H1 (cell line): ENCODE measurements at regions not wholly inside any gene's neighbourhood (a gene's known extent, or its start where the extent isn't known, plus 50 kb on each side); places are given as distances from the start of the nearest gene placed in this dataset.

Experiments
- CTCF ChIA-PET: fragments of 300-600 bp; sonication (Branson Sonifier 250); formaldehyde crosslinking; loops from one replicate; lab custom pipeline; 2021; ENCODE audit not compliant: partially characterized antibody; lab: Charles Lee
- POLR2A ChIA-PET: fragments of 300-600 bp; sonication (Branson Sonifier 250); formaldehyde crosslinking; loops from one replicate; lab custom pipeline; 2021; ENCODE audit warnings: inconsistent platforms; ENCODE audit not compliant: partially characterized antibody; lab: Charles Lee
- DNase-seq, 2 experiments: peaks; one replicate each; pipeline versions ENCODE4 v3.0.0 to v3.0.0-alpha.2; 2010 to 2022; ENCODE audit warnings: low spot score in 2 of 2, low read depth in 1 of 2, mixed read lengths in 1 of 2
- FAIRE-seq: peaks from 2 replicates; lab custom pipeline; 2011; peaks lifted over from hg19 to GRCh38; lab: Jason Lieb, UNC
- H2AFZ ChIP-seq: 2 replicates; pipeline ENCODE4 v1.8.1; 2012; ENCODE audit warnings: low read length, inconsistent platforms
- H2AK5ac ChIP-seq: 2 replicates; pipeline ENCODE4 v1.6.1; 2013; ENCODE audit warnings: low read depth, low read length
- H2BK120ac ChIP-seq: replicated peaks from 2 replicates; pipeline ENCODE3; 2013; ENCODE audit warnings: low read depth, low read length, inconsistent platforms
- H2BK12ac ChIP-seq: 2 replicates; pipeline ENCODE4 v1.6.1; 2013; ENCODE audit warnings: low read depth, low read length
- H2BK15ac ChIP-seq: 2 replicates; pipeline ENCODE4 v1.6.1; 2013; ENCODE audit warnings: low read length
- H2BK20ac ChIP-seq: 2 replicates; pipeline ENCODE4 v1.6.1; 2013; ENCODE audit warnings: low read length
- H2BK5ac ChIP-seq: 2 replicates; pipeline ENCODE4 v1.6.1; 2013; ENCODE audit warnings: low read depth, low read length
- H3K14ac ChIP-seq: 2 replicates; pipeline ENCODE4 v1.6.1; 2013; ENCODE audit warnings: inconsistent platforms; ENCODE audit not compliant: insufficient read length
- H3K18ac ChIP-seq: 2 replicates; pipeline ENCODE4 v1.6.1; 2013; ENCODE audit warnings: low read length; ENCODE audit errors: extremely low read depth
- H3K23ac ChIP-seq: 2 replicates; pipeline ENCODE4 v1.6.1; 2013; ENCODE audit warnings: inconsistent platforms; ENCODE audit not compliant: insufficient read length
- H3K23me2 ChIP-seq: 2 replicates; pipeline ENCODE4 v1.6.1; 2013; ENCODE audit warnings: low read depth, low read length
- H3K27ac ChIP-seq: 2 replicates; pipeline ENCODE4 v1.6.1; 2011; ENCODE audit warnings: low read depth, low read length, inconsistent platforms
- H3K27me3 ChIP-seq, 4 experiments: replicated peaks in 1 of 4; 1 replicate in 1 of 4; 2 replicates in 3 of 4; pipeline versions ENCODE4 v1.6.1 to v1.8.1; 2011 to 2013; ENCODE audit warnings: low read length in 3 of 4, mild to moderate bottlenecking in 3 of 4, inconsistent platforms in 2 of 4, mixed read lengths in 2 of 4, moderate library complexity in 1 of 4; ENCODE audit not compliant: control insufficient read depth in 3 of 4, insufficient read depth in 3 of 4; ENCODE audit errors: extremely low read depth in 1 of 4
- H3K36me3 ChIP-seq, 4 experiments: 2 replicates each; pipeline versions ENCODE4 v1.6.1 to v1.8.1; 2011 to 2013; ENCODE audit warnings: mild to moderate bottlenecking in 4 of 4, low read length in 3 of 4, moderate library complexity in 2 of 4, control low read depth in 1 of 4, inconsistent platforms in 1 of 4; ENCODE audit not compliant: insufficient read depth in 4 of 4, control insufficient read depth in 2 of 4
- H3K4ac ChIP-seq: replicated peaks from 2 replicates; pipeline ENCODE3; 2013; ENCODE audit warnings: low read length, low read depth, mixed read lengths, inconsistent platforms; ENCODE audit not compliant: insufficient read length
- H3K4me1 ChIP-seq, 4 experiments: replicated peaks in 1 of 4; 1 replicate in 1 of 4; 2 replicates in 3 of 4; pipeline versions ENCODE4 v1.6.1 to v1.8.1; 2011 to 2013; ENCODE audit warnings: low read length in 3 of 4, inconsistent platforms in 2 of 4, mixed read lengths in 1 of 4; ENCODE audit not compliant: insufficient read depth in 4 of 4, control insufficient read depth in 3 of 4
- H3K4me2 ChIP-seq, 2 experiments: 2 replicates each; pipeline versions ENCODE4 v1.6.1 to v1.8.1; 2011 to 2013; ENCODE audit warnings: low read depth in 2 of 2, low read length in 2 of 2, control low read depth in 1 of 2, inconsistent platforms in 1 of 2, mild to moderate bottlenecking in 1 of 2; ENCODE audit not compliant: insufficient read depth in 1 of 2
- H3K4me3 ChIP-seq, 4 experiments: fragments of 200-600, 300-600 bp in 1 of 4; sonication (generic), shearing (Covaris generic), sonication (Bioruptor Twin) in 1 of 4; 2 replicates each; pipeline versions ENCODE4 v1.5.1 to v1.8.1; 2011 to 2016; ENCODE audit warnings: low read length in 4 of 4, low read depth in 3 of 4, control low read depth in 2 of 4, inconsistent platforms in 2 of 4, mild to moderate bottlenecking in 2 of 4, mixed read lengths in 1 of 4, moderate library complexity in 1 of 4; ENCODE audit not compliant: insufficient read depth in 2 of 4; ENCODE audit errors: extremely low read depth in 1 of 4
- H3K56ac ChIP-seq: replicated peaks from 2 replicates; pipeline ENCODE3; 2013; ENCODE audit warnings: low read depth, mild to moderate bottlenecking, mixed read lengths, low read length, inconsistent platforms; ENCODE audit not compliant: insufficient read length
- H3K79me1 ChIP-seq: 2 replicates; pipeline ENCODE4 v1.6.1; 2013; ENCODE audit warnings: low read depth, low read length, control low read depth
- H3K79me2 ChIP-seq, 2 experiments: 2 replicates each; pipeline versions ENCODE4 v1.6.1 to v1.8.1; 2012 to 2013; ENCODE audit warnings: low read length in 2 of 2, mild to moderate bottlenecking in 2 of 2, inconsistent platforms in 1 of 2; ENCODE audit not compliant: insufficient read depth in 2 of 2, control insufficient read depth in 1 of 2
- H3K9ac ChIP-seq, 4 experiments: replicated peaks in 1 of 4; 1 replicate in 1 of 4; 2 replicates in 3 of 4; pipeline versions ENCODE4 v1.6.1 to v1.8.1; 2011 to 2013; ENCODE audit warnings: low read depth in 3 of 4, low read length in 3 of 4, control low read depth in 2 of 4, mild to moderate bottlenecking in 2 of 4, moderate library complexity in 2 of 4, inconsistent platforms in 1 of 4; ENCODE audit errors: extremely low read depth in 1 of 4
- H3K9me3 ChIP-seq, 2 experiments: 2 replicates each; pipeline versions ENCODE4 v1.6.1 to v1.8.1; 2012 to 2013; ENCODE audit warnings: mild to moderate bottlenecking in 2 of 2, moderate library complexity in 2 of 2, control low read depth in 1 of 2, inconsistent platforms in 1 of 2, low read depth in 1 of 2, low read length in 1 of 2, mixed read lengths in 1 of 2; ENCODE audit not compliant: insufficient read depth in 2 of 2
- H4K20me1 ChIP-seq, 2 experiments: replicated peaks in 1 of 2; 2 replicates each; pipeline versions ENCODE3 to v1.8.1; 2011 to 2013; ENCODE audit warnings: inconsistent platforms in 2 of 2, low read length in 2 of 2, mild to moderate bottlenecking in 1 of 2; ENCODE audit not compliant: insufficient read depth in 2 of 2, control insufficient read depth in 1 of 2
- H4K5ac ChIP-seq: 2 replicates; pipeline ENCODE4 v1.6.1; 2013; ENCODE audit warnings: low read length, low read depth, mixed read lengths, inconsistent platforms; ENCODE audit not compliant: insufficient read length
- H4K8ac ChIP-seq: 2 replicates; pipeline ENCODE4 v1.8.0; 2013; ENCODE audit warnings: mild to moderate bottlenecking, moderate library complexity, low read length, inconsistent platforms; ENCODE audit not compliant: insufficient read depth; ENCODE audit errors: extremely low read depth
- H4K91ac ChIP-seq: replicated peaks from 2 replicates; pipeline ENCODE3; 2013; ENCODE audit warnings: low read length, mixed read lengths, inconsistent platforms; ENCODE audit not compliant: insufficient read length
- ATF2 ChIP-seq: IDR thresholded peaks from 2 replicates; pipeline ENCODE4 v1.6.1; 2012; ENCODE audit warnings: low read length, inconsistent platforms
- BRCA1 ChIP-seq: IDR thresholded peaks from 2 replicates; pipeline ENCODE4 v1.6.1; 2012; ENCODE audit warnings: low read depth, low read length, improper control_type of control experiment
- CBX5 ChIP-seq: fragments of 300-800, 300-1000 bp; sonication (generic); IDR thresholded peaks from 2 replicates; pipeline ENCODE4 v1.7.1; 2016; ENCODE audit warnings: antibody characterized with exemption, low read length, low read depth
- CEBPB ChIP-seq: IDR thresholded peaks from 2 replicates; pipeline ENCODE4 v1.6.1; 2012; ENCODE audit warnings: low read depth, low read length
- EZH2 ChIP-seq: fragments of 200-600 bp; sonication (generic); IDR thresholded peaks from 2 replicates; pipeline ENCODE4 v1.7.1; 2012; ENCODE audit warnings: low read depth, mild to moderate bottlenecking, moderate library complexity, low read length, inconsistent platforms; ENCODE audit not compliant: severe bottlenecking
- GTF2F1 ChIP-seq: IDR thresholded peaks from 2 replicates; pipeline ENCODE4 v1.6.1; 2012; ENCODE audit warnings: low read depth, low read length, improper control_type of control experiment, borderline replicate concordance
- HDAC2 ChIP-seq, 2 experiments: fragments of 300-600 bp in 1 of 2; sonication (generic) in 1 of 2; IDR thresholded peaks; 2 replicates each; pipeline ENCODE4 v1.6.1; 2011 to 2012; ENCODE audit warnings: low read depth in 2 of 2, low read length in 2 of 2, mild to moderate bottlenecking in 2 of 2, moderate library complexity in 2 of 2, borderline replicate concordance in 1 of 2, inconsistent platforms in 1 of 2
- RAD21 ChIP-seq, 2 experiments: IDR thresholded peaks in 1 of 2; conservative IDR thresholded peaks in 1 of 2; 2 replicates each; pipeline ENCODE4 v1.6.1; 2011; ENCODE audit warnings: low read depth in 2 of 2, low read length in 2 of 2, improper control_type of control experiment in 1 of 2, inconsistent platforms in 1 of 2, mild to moderate bottlenecking in 1 of 2, moderate library complexity in 1 of 2
- RBBP5 ChIP-seq: IDR thresholded peaks from 2 replicates; pipeline ENCODE4 v1.7.1; 2012; ENCODE audit warnings: low read depth, mild to moderate bottlenecking, inconsistent platforms, low read length, moderate library complexity, borderline replicate concordance
- SAP30 ChIP-seq: fragments of 300-600 bp; sonication (generic); IDR thresholded peaks from 2 replicates; pipeline ENCODE4 v1.7.1; 2012; ENCODE audit warnings: low read length, moderate library complexity, mild to moderate bottlenecking, inconsistent platforms; ENCODE audit not compliant: insufficient read depth, insufficient replicate concordance
- TAF1 ChIP-seq: IDR thresholded peaks from 2 replicates; pipeline ENCODE4 v1.6.1; 2011; ENCODE audit warnings: mild to moderate bottlenecking, low read depth, low read length
- TEAD4 ChIP-seq: IDR thresholded peaks from 2 replicates; pipeline ENCODE4 v1.6.1; 2012; ENCODE audit warnings: low read depth, low read length, inconsistent platforms, mixed read lengths
- WGBS, 2 experiments: shearing (Covaris generic) in 1 of 2; methylation state at CpG; one replicate each; pipeline versions ENCODE4 v1.1.6 to v1.1.7; 2013 to 2015; ENCODE audit warnings: low lambda C conversion rate in 2 of 2, mixed read lengths in 2 of 2, inconsistent platforms in 1 of 2, low coverage in 1 of 2, missing lambda C conversion rate in 1 of 2; ENCODE audit not compliant: insufficient replicate concordance in 2 of 2, insufficient coverage in 1 of 2, insufficient read length in 1 of 2; ENCODE audit errors: extremely low coverage in 1 of 2, missing lambda C conversion rate in 1 of 2; 5-methylcytosine and 5-hydroxymethylcytosine counted together

DNA sequence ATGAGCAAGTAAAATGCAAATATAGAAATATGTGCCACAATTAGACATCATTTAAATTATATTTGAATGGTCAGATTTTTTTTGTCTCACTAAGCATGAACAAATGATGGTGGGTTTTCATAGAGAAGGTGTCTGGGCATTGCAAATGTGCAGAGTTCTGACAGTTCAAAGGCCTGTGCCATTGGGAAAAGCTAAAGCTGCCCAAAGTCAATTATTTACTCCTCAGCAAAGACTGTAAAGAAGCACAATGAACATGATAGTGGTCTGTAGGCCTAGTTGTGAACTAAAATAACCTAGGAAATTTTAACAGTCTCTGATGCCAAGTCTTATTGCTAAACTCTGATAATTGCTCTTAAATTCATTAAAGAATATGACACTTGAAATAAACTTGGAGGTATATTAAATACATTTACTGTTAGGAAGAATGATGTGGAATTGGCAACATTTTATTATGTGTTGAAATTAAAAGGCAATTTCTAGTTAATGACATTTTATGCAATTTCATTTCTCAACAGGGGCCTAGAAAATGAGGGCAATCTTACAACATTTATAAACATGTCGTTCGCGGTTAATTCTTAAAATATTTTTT is 874.3 kb upstream of the ADAMTS5 start:
- H2BK120ac ChIP-seq: no peak overlapping the region
- H4K20me1 ChIP-seq: no peaks in the 10 kb centered on the region
- no peak overlapping the region for H3K4me2 ChIP-seq
- no peak overlapping the region for H2AK5ac ChIP-seq
- WGBS, 2 experiments: 99% methylated on average over 3 of the region's 3 CpGs; no CpG with 5 or more reads in 1 of the 2 experiments
- H2BK5ac ChIP-seq: no peak overlapping the region
- no peak overlapping the region for H3K27ac ChIP-seq
- no peak overlapping the region for H2AFZ ChIP-seq
- no peak for DNase-seq
- no peaks in the 10 kb centered on the region for H3K4me1 ChIP-seq
- ChIA-PET CTCF (no interaction called here), POLR2A (no interaction called here)
- no peak overlapping the region for H3K18ac ChIP-seq
- H2BK15ac ChIP-seq: no peak overlapping the region
- H3K23me2 ChIP-seq: no peaks in the 10 kb centered on the region
- no peak overlapping the region for H4K5ac ChIP-seq
- H4K8ac ChIP-seq: no peak overlapping the region
- no peak overlapping the region for H3K56ac ChIP-seq
- H4K91ac ChIP-seq: no peak overlapping the region
- no peak overlapping the region for H2BK12ac ChIP-seq
- H2BK20ac ChIP-seq: no peak overlapping the region
- no peaks in the 10 kb centered on the region for H3K27me3 ChIP-seq
- H3K79me1 ChIP-seq: no peaks in the 10 kb centered on the region
- H3K4ac ChIP-seq: no peak overlapping the region
- H3K4me3 ChIP-seq: no peak overlapping the region
- H3K9me3 ChIP-seq: no peaks in the 10 kb centered on the region
- H3K9ac ChIP-seq: no peak overlapping the region
- H3K23ac ChIP-seq: no peak overlapping the region
- no peaks in the 10 kb centered on the region for H3K79me2 ChIP-seq
- H3K36me3 ChIP-seq: no peaks in the 10 kb centered on the region
- FAIRE-seq: no peak
- no peak overlapping the region for H3K14ac ChIP-seq
- no peak for TF ChIP-seq TAF1
- no peak for TF ChIP-seq HDAC2 (IDR thresholded peaks at IDR 0.05; ENCODE audit: borderline replicate concordance in 1 of 2, low read depth in 2 of 2, low read length in 2 of 2)
- no peak for TF ChIP-seq EZH2
- TF ChIP-seq RBBP5: no peak
- TF ChIP-seq CBX5: no peak
- TF ChIP-seq TEAD4: no peak
- TF ChIP-seq CEBPB: no peak
- no peak for TF ChIP-seq GTF2F1
- TF ChIP-seq RAD21 (IDR thresholded peaks at IDR 0.05 in 1 of 2, conservative IDR thresholded peaks at IDR 0.05 in 1 of 2; ENCODE audit: low read depth in 2 of 2, low read length in 2 of 2): no peak
- no peak for TF ChIP-seq ATF2
- TF ChIP-seq BRCA1: no peak
- TF ChIP-seq SAP30: no peak
